ENCODE measurements at regions not wholly inside any gene's neighbourhood (a gene's known extent, or its start where the extent isn't known, plus 50 kb on each side); places are given as distances from the start of the nearest gene placed in this dataset.

GRCh38 chr1:217078078-217078690 lies 355.0 kb upstream of the ESRRG start:
- Mint-ChIP-seq H3K4me3 (no peak overlapping the region), H3K27ac (no peak overlapping the region), H3K4me1 (no peaks in the 10 kb centered on the region), H3K36me3 (ENCODE audit: low read depth) (no peaks in the 10 kb centered on the region), H3K27me3 (no peaks in the 10 kb centered on the region)
- no peaks in the 10 kb centered on the region for H3K9me3 ChIP-seq (ENCODE audit: control insufficient read depth, low read length, poor library complexity, severe bottlenecking)
- ATAC-seq (no peak), DNase-seq (no peak)

- Mint-ChIP-seq H3K27me3 (no peaks in the 10 kb centered on the region), H3K36me3 (ENCODE audit: low read depth) (no peaks in the 10 kb centered on the region), H3K4me1 (no peaks in the 10 kb centered on the region), H3K27ac (no peak overlapping the region), H3K4me3 (no peak overlapping the region)
- H3K9me3 ChIP-seq (ENCODE audit: control insufficient read depth, low read length, poor library complexity, severe bottlenecking): no peaks in the 10 kb centered on the region
- no peak for ATAC-seq
- DNase-seq: no peak
Observed at GRCh38 chr1:217077426-217077825, 354.2 kb upstream of the ESRRG start.

GRCh38 chr1:217076902-217077301 lies 353.7 kb upstream of the ESRRG start:
- Mint-ChIP-seq H3K4me1 (no peaks in the 10 kb centered on the region), H3K27ac (no peak overlapping the region), H3K4me3 (no peak overlapping the region), H3K36me3 (ENCODE audit: low read depth) (no peaks in the 10 kb centered on the region), H3K27me3 (no peaks in the 10 kb centered on the region)
- ATAC-seq (no peak), DNase-seq (no peak)
- no peaks in the 10 kb centered on the region for H3K9me3 ChIP-seq (ENCODE audit: control insufficient read depth, low read length, poor library complexity, severe bottlenecking)

GRCh38 chr1:217072926-217073325 lies 349.7 kb upstream of the ESRRG start:
- Mint-ChIP-seq H3K27me3 (no peaks in the 10 kb centered on the region), H3K4me3 (no peak overlapping the region), H3K27ac (no peak overlapping the region), H3K36me3 (ENCODE audit: low read depth) (no peaks in the 10 kb centered on the region), H3K4me1 (no peaks in the 10 kb centered on the region)
- no peaks in the 10 kb centered on the region for H3K9me3 ChIP-seq (ENCODE audit: control insufficient read depth, low read length, poor library complexity, severe bottlenecking)
- DNase-seq (no peak), ATAC-seq (no peak)

GRCh38 chr1:217067642-217068041 lies 344.4 kb upstream of the ESRRG start:
- DNase-seq: no peak

GRCh38 chr1:217066794-217067193 lies 343.6 kb upstream of the ESRRG start:
- Mint-ChIP-seq H3K4me1 (no peaks in the 10 kb centered on the region), H3K27ac (no peak overlapping the region), H3K27me3 (no peaks in the 10 kb centered on the region), H3K4me3 (no peak overlapping the region), H3K36me3 (ENCODE audit: low read depth) (no peaks in the 10 kb centered on the region)
- no peak for DNase-seq
- H3K9me3 ChIP-seq (ENCODE audit: control insufficient read depth, low read length, poor library complexity, severe bottlenecking): no peaks in the 10 kb centered on the region
- no peak for ATAC-seq

More at GRCh38 chr1:217067642-217068041, 344.4 kb upstream of the ESRRG start:
- H3K27me3 Mint-ChIP-seq: no peaks in the 10 kb centered on the region
- H3K4me1 Mint-ChIP-seq: no peaks in the 10 kb centered on the region
- H3K27ac Mint-ChIP-seq: no peak overlapping the region
- no peaks in the 10 kb centered on the region for H3K36me3 Mint-ChIP-seq (ENCODE audit: low read depth)
- no peak for ATAC-seq
- H3K9me3 ChIP-seq (ENCODE audit: control insufficient read depth, low read length, poor library complexity, severe bottlenecking): no peaks in the 10 kb centered on the region
- H3K4me3 Mint-ChIP-seq: no peak overlapping the region

- no peaks in the 10 kb centered on the region for H3K9me3 ChIP-seq (ENCODE audit: control insufficient read depth, low read length, poor library complexity, severe bottlenecking)
- no peaks in the 10 kb centered on the region for H3K4me1 Mint-ChIP-seq
- DNase-seq (no peak), ATAC-seq (no peak)
- no peak overlapping the region for H3K4me3 Mint-ChIP-seq
- H3K36me3 Mint-ChIP-seq (ENCODE audit: low read depth): no peaks in the 10 kb centered on the region
- no peaks in the 10 kb centered on the region for H3K27me3 Mint-ChIP-seq
- H3K27ac Mint-ChIP-seq: no peak overlapping the region
Observed at GRCh38 chr1:217063172-217063908, 340.1 kb upstream of the ESRRG start.

- no peaks in the 10 kb centered on the region for H3K9me3 ChIP-seq (ENCODE audit: control insufficient read depth, low read length, poor library complexity, severe bottlenecking)
- Mint-ChIP-seq H3K27me3 (no peaks in the 10 kb centered on the region), H3K27ac (no peak overlapping the region), H3K4me3 (no peak overlapping the region), H3K36me3 (ENCODE audit: low read depth) (no peaks in the 10 kb centered on the region), H3K4me1 (no peaks in the 10 kb centered on the region)
- DNase-seq (no peak), ATAC-seq (no peak)
Observed at GRCh38 chr1:217062586-217062985, 339.4 kb upstream of the ESRRG start.

- H3K4me3 Mint-ChIP-seq: no peak overlapping the region
- no peaks in the 10 kb centered on the region for H3K27me3 Mint-ChIP-seq
- ATAC-seq: no peak
- H3K36me3 Mint-ChIP-seq (ENCODE audit: low read depth): no peaks in the 10 kb centered on the region
- no peak overlapping the region for H3K27ac Mint-ChIP-seq
- H3K4me1 Mint-ChIP-seq: no peaks in the 10 kb centered on the region
- no peaks in the 10 kb centered on the region for H3K9me3 ChIP-seq (ENCODE audit: control insufficient read depth, low read length, poor library complexity, severe bottlenecking)
- DNase-seq: no peak
Observed at GRCh38 chr1:217059401-217059800, 336.2 kb upstream of the ESRRG start.

GRCh38 chr1:217053676-217054075 lies 330.4 kb upstream of the ESRRG start:
- H3K4me3 Mint-ChIP-seq: no peak overlapping the region
- no peaks in the 10 kb centered on the region for H3K4me1 Mint-ChIP-seq
- H3K27me3 Mint-ChIP-seq: no peaks in the 10 kb centered on the region
- no peak for DNase-seq
- H3K9me3 ChIP-seq (ENCODE audit: control insufficient read depth, low read length, poor library complexity, severe bottlenecking): no peaks in the 10 kb centered on the region
- H3K36me3 Mint-ChIP-seq (ENCODE audit: low read depth): no peaks in the 10 kb centered on the region
- H3K27ac Mint-ChIP-seq: no peak overlapping the region
- no peak for ATAC-seq

GRCh38 chr1:217052626-217053025 lies 329.4 kb upstream of the ESRRG start:
- DNase-seq: no peak
- no peaks in the 10 kb centered on the region for H3K9me3 ChIP-seq (ENCODE audit: control insufficient read depth, low read length, poor library complexity, severe bottlenecking)
- no peaks in the 10 kb centered on the region for H3K36me3 Mint-ChIP-seq (ENCODE audit: low read depth)
- no peak overlapping the region for H3K4me3 Mint-ChIP-seq
- ATAC-seq: no peak
- no peak overlapping the region for H3K27ac Mint-ChIP-seq
- H3K4me1 Mint-ChIP-seq: no peaks in the 10 kb centered on the region
- no peaks in the 10 kb centered on the region for H3K27me3 Mint-ChIP-seq

- Mint-ChIP-seq H3K27me3 (no peaks in the 10 kb centered on the region), H3K27ac (no peak overlapping the region), H3K4me1 (no peaks in the 10 kb centered on the region), H3K4me3 (no peak overlapping the region), H3K36me3 (ENCODE audit: low read depth) (no peaks in the 10 kb centered on the region)
- ATAC-seq: no peak
- DNase-seq: no peak
- no peaks in the 10 kb centered on the region for H3K9me3 ChIP-seq (ENCODE audit: control insufficient read depth, low read length, poor library complexity, severe bottlenecking)
Observed at GRCh38 chr1:217052196-217052595, 329.0 kb upstream of the ESRRG start.

GRCh38 chr1:217049721-217050120 lies 326.5 kb upstream of the ESRRG start:
- DNase-seq (no peak), ATAC-seq (no peak)
- H3K27me3 Mint-ChIP-seq: no peaks in the 10 kb centered on the region
- H3K36me3 Mint-ChIP-seq (ENCODE audit: low read depth): no peaks in the 10 kb centered on the region
- H3K4me3 Mint-ChIP-seq: no peak overlapping the region
- H3K4me1 Mint-ChIP-seq: no peaks in the 10 kb centered on the region
- no peaks in the 10 kb centered on the region for H3K9me3 ChIP-seq (ENCODE audit: control insufficient read depth, low read length, poor library complexity, severe bottlenecking)
- no peak overlapping the region for H3K27ac Mint-ChIP-seq

- no peaks in the 10 kb centered on the region for H3K9me3 ChIP-seq (ENCODE audit: control insufficient read depth, low read length, poor library complexity, severe bottlenecking)
- ATAC-seq (no peak), DNase-seq (no peak)
- no peak overlapping the region for H3K4me3 Mint-ChIP-seq
- no peaks in the 10 kb centered on the region for H3K36me3 Mint-ChIP-seq (ENCODE audit: low read depth)
- no peak overlapping the region for H3K27ac Mint-ChIP-seq
- no peaks in the 10 kb centered on the region for H3K4me1 Mint-ChIP-seq
- no peaks in the 10 kb centered on the region for H3K27me3 Mint-ChIP-seq
Observed at GRCh38 chr1:217049081-217049480, 325.9 kb upstream of the ESRRG start.
